GM19025 (cell line): ENCODE measurements at regions not wholly inside any gene's neighbourhood (a gene's known extent, or its start where the extent isn't known, plus 50 kb on each side); places are given as distances from the start of the nearest gene placed in this dataset.
"Not testable (repeated sequence)": the region's sequence is repeated elsewhere in the genome, so short reads cannot be mapped to it uniquely, and the experiment has no call there.

Source experiments
- ATAC-seq: cut with Tn5 transposase; IDR thresholded peaks from one replicate; pipeline ENCODE4 v1.9.1; 2021; ENCODE audit warnings: mild to moderate bottlenecking, low read depth, moderate library complexity; ENCODE audit not compliant: unreplicated experiment

GRCh38 chr4:128690011-128690410 lies 119.5 kb upstream of the JADE1 start:
- no peak for ATAC-seq

DNA sequence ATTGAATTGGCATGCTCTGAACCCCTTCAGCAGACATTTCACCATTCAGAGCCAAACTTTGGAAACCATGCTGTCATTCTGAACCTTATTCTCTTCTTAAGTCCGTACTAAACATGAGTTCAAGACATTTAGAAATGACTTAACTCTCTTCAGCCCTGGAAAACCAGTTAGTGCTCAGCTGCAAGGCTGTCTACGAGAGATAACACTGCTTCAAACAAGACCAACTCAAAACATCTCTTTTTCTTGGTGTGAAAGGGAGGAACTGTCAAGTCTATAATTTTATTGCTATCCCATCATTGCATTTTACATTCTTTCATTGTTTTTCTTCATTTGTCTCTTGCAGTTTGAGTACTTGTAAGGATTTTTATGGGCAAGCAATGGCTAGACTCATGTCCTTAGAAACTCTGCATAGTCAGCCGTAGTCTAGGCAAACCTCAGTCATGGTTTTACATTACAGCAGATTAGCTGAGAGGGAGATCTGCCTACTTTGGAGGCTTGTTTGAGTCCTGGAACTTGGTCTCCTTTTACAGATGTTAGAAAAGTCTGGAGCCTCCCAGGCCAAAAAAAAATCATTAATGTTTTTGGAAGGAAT lies 120.6 kb upstream of the JADE1 start:
- ATAC-seq, result no peak

- ATAC-seq, result no peak
Observed at GRCh38 chr4:128688033-128688721, 121.3 kb upstream of the JADE1 start.

DNA sequence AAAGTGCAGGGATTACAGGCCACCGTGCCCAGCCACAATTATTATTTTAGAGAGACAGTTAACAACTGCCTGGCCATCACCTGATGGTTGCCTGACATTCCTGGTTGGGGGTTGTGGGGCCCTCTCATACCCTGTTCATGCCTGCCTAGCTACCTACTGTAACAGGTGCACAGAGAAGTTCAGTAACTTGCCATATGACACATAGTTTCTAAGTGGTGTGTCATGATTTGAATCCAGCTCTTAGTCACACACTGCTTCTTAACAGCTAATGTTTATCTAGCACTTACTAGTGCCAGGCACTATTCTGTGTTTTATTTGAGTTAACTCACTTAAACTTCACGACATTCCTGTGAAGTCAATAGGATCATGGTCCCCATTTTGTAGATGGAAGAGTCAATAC lies 122.7 kb upstream of the JADE1 start:
- ATAC-seq, result no peak

- no peak for ATAC-seq
Observed at GRCh38 chr4:128686032-128686465, 123.5 kb upstream of the JADE1 start.

- ATAC-seq, result no peak
Observed at GRCh38 chr4:128684016-128684415, 125.5 kb upstream of the JADE1 start.

- no peak for ATAC-seq
Observed at GRCh38 chr4:128682942-128683666, 126.4 kb upstream of the JADE1 start.

GRCh38 chr4:128676095-128676494 lies 133.4 kb upstream of the JADE1 start:
- no peak for ATAC-seq

DNA sequence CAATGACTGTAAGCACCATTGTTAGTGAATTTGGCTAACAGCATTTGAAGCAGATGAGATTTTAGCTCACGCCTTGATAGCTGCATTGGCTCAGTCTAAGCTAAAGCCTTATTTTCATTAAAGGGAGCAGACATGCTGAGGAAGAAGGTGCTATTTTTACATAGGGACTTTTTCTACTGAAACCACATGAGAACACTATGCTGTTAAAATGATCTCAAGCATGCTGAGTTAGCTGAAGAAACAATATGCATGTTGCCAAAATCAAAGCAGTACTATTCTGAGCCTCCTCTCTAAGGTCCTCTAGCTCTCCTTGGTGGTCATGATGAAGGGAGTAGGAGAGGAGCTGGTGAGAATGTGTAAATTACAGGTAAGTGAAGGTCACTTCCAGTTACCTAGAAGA lies 134.4 kb upstream of the JADE1 start:
- peak; percentile 97 for ATAC-seq

- not testable (repeated sequence) for ATAC-seq
Observed at GRCh38 chr4:128673159-128673558, 136.3 kb upstream of the JADE1 start.

- not testable (repeated sequence) for ATAC-seq
Observed at GRCh38 chr4:128672596-128672995, 136.9 kb upstream of the JADE1 start.

DNA sequence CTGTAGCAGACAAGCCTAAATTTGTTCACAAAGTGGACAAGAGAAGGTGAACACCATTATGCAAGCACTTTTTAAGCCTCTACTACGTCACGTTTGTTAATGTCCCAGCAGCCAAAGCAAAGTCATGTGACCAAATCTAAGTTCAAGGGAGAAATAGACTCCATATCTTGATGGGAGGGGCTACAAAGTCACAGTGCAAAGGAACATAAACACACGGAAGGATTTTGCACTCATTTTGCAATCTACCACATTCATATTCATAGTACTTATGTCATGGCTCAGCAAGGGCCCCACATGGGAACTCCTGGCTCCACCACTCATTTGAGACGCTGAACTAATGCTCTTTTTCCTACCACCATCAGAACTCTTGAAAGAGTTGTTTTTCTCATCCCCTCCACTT lies 139.0 kb upstream of the JADE1 start:
- ATAC-seq, result no peak

GRCh38 chr4:128668566-128668965 lies 140.9 kb upstream of the JADE1 start:
- no peak for ATAC-seq

DNA sequence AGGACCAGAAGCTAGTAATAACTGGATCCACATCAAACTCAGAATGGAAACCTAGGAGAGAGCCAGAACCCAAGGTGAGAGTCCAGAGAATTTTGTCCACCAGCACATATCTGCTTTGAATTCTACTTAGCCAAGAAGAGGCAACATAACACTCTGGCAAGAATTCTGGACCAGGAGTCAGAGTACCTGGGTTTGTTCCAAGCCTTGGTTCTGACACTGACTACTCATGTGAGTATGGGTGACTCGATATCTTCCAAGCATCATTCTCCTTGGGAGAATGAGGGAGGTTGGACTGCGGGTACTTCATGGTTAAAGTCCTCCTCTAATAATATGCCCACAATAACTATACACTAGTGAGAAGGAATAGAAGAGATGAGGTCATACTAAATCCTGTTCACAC lies 144.0 kb upstream of the JADE1 start:
- ATAC-seq, result no peak

GRCh38 chr4:128663325-128663724 lies 146.2 kb upstream of the JADE1 start:
- ATAC-seq, result peak; percentile 82

DNA sequence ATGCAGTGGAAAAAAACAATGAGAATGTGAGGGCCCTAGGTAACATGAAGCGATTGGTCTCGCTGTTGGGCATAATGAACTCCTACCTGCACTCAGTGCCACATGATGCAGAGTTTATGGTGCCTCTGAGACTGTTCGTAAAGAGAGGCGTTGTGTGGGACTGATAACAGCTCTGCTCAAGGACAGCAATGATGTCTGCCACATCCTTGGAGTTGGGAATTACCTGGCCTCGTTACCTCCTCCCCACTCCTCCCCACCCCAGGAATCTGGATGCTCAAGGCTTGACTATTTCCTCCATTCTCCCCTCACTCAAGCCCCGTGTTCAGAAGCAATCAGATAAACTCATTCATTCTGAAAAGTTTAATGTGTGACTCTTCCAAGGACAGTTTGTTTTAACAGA lies 148.0 kb upstream of the JADE1 start:
- ATAC-seq, result no peak

DNA sequence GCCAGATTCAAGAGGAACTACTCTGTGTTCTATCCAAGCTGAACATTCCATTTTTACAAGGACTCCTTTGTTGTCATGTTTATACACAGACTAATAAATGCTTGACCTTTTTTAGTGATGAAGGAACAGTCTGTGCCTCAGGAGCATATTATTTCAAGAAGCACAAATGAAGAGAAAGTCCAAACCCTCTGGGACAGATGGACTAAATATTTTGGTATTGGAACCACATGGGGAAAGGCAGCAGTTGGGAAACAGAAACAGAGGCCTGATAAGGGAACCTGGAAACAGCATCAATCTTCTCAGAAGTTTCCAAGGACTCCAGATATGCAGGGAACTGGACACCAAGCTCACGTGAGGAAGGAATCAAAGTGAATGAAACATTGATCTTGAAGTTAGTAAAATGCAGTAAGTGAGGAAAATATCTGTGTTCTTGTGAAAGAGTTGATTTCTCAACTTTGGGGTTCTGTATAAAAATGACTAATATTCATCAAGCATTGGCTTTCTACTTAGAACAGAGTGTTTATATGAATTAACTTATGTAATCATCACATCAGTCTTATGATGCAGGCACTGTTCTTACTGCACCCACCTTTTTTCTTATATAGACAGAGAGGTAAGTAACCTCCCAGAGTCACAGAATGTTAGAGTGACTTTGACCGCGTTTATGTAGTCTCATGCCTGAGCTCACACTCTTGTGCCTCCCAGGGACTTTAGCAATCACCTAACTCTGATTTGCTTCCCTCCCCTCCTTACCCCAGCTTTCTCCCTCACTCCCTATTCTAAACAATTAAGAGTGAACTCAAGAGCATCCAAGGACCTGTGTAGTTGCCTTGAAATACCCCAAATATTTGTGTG lies 148.9 kb upstream of the JADE1 start:
- no peak for ATAC-seq

GRCh38 chr4:128658214-128658631 lies 151.3 kb upstream of the JADE1 start:
- ATAC-seq, result peak; percentile 52

- ATAC-seq, result no peak
Observed at GRCh38 chr4:128657638-128658037, 151.9 kb upstream of the JADE1 start.

DNA sequence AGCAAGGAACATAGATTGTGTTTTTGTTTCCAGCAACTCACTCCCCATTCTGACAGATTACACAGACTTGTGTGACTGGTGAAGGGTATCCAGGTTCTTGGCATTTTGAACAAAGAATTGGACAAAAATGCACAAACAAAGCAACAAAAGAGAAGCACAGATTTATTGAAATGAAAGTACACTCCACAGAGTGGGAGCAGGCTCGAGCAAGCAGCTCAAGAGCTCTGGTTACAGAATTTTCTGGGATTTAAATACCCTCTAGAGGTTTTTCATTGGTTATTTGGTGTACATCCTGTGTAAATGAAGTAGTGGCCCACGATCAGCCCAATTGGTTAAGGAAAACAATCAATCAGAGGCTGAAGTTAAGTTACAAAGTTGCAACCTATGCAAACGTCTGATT lies 155.0 kb upstream of the JADE1 start:
- ATAC-seq, result no peak
